ENCODE measurements at regions not wholly inside any gene's neighbourhood (a gene's known extent, or its start where the extent isn't known, plus 50 kb on each side); places are given as distances from the start of the nearest gene placed in this dataset.

- no peak for DNase-seq
- Histone ChIP-seq H3K9me3 (replicated peaks; ENCODE audit: insufficient read depth, low read length) (no peaks in the 10 kb centered on the region), H3K27me3 (replicated peaks; ENCODE audit: insufficient read depth, low read length) (no peaks in the 10 kb centered on the region), H3K79me2 (ENCODE audit: low read length) (no peaks in the 10 kb centered on the region), H4K20me1 (ENCODE audit: insufficient read depth, low read length) (no peaks in the 10 kb centered on the region), H3K36me3 (replicated peaks; ENCODE audit: insufficient read depth, low read length) (no peaks in the 10 kb centered on the region), H3K27ac (ENCODE audit: low read length) (no peak overlapping the region), H2AFZ (ENCODE audit: low read length) (no peak overlapping the region), H3K4me1 (ENCODE audit: low read length) (no peaks in the 10 kb centered on the region), H3F3A (ENCODE audit: insufficient read depth, low read length) (no peaks in the 10 kb centered on the region), H3K4me3 (ENCODE audit: low read length) (no peak overlapping the region), H3K9ac (ENCODE audit: low read length) (no peak overlapping the region), H3K9me2 (replicated peaks; ENCODE audit: insufficient read depth, low read length) (no peaks in the 10 kb centered on the region), H3K4me2 (ENCODE audit: low read depth, low read length) (no peak overlapping the region)
- TF ChIP-seq EZH2 (optimal IDR thresholded peaks at IDR 0.05; ENCODE audit: low read depth, low read length) (no peak), EZH2phosphoT487 (IDR thresholded peaks at IDR 0.05; ENCODE audit: low read length) (no peak)
- TF ChIP-seq, protein P1, sequence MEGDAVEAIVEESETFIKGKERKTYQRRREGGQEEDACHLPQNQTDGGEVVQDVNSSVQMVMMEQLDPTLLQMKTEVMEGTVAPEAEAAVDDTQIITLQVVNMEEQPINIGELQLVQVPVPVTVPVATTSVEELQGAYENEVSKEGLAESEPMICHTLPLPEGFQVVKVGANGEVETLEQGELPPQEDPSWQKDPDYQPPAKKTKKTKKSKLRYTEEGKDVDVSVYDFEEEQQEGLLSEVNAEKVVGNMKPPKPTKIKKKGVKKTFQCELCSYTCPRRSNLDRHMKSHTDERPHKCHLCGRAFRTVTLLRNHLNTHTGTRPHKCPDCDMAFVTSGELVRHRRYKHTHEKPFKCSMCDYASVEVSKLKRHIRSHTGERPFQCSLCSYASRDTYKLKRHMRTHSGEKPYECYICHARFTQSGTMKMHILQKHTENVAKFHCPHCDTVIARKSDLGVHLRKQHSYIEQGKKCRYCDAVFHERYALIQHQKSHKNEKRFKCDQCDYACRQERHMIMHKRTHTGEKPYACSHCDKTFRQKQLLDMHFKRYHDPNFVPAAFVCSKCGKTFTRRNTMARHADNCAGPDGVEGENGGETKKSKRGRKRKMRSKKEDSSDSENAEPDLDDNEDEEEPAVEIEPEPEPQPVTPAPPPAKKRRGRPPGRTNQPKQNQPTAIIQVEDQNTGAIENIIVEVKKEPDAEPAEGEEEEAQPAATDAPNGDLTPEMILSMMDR (IDR thresholded peaks at IDR 0.05; ENCODE audit: low read length): no peak
Measured at GRCh38 chr6:164087870-164088269, 673.4 kb downstream of the QKI start.

- Histone ChIP-seq H3K36me3 (replicated peaks; ENCODE audit: insufficient read depth, low read length) (no peaks in the 10 kb centered on the region), H3F3A (ENCODE audit: insufficient read depth, low read length) (no peaks in the 10 kb centered on the region), H3K27ac (ENCODE audit: low read length) (no peak overlapping the region), H3K79me2 (ENCODE audit: low read length) (no peaks in the 10 kb centered on the region), H3K4me3 (ENCODE audit: low read length) (no peak overlapping the region), H4K20me1 (ENCODE audit: insufficient read depth, low read length) (no peaks in the 10 kb centered on the region), H3K4me2 (ENCODE audit: low read depth, low read length) (no peak overlapping the region), H3K9me2 (replicated peaks; ENCODE audit: insufficient read depth, low read length) (no peaks in the 10 kb centered on the region), H3K4me1 (ENCODE audit: low read length) (no peaks in the 10 kb centered on the region), H3K9ac (ENCODE audit: low read length) (no peak overlapping the region), H3K27me3 (replicated peaks; ENCODE audit: insufficient read depth, low read length) (no peaks in the 10 kb centered on the region), H2AFZ (ENCODE audit: low read length) (no peak overlapping the region), H3K9me3 (replicated peaks; ENCODE audit: insufficient read depth, low read length) (no peaks in the 10 kb centered on the region)
- TF ChIP-seq, protein P1 (IDR thresholded peaks at IDR 0.05; ENCODE audit: low read length): no peak
- TF ChIP-seq EZH2 (optimal IDR thresholded peaks at IDR 0.05; ENCODE audit: low read depth, low read length) (no peak), EZH2phosphoT487 (IDR thresholded peaks at IDR 0.05; ENCODE audit: low read length) (no peak)
- DNase-seq: no peak
Measured at GRCh38 chr6:164087211-164087610, 672.7 kb downstream of the QKI start.

DNA sequence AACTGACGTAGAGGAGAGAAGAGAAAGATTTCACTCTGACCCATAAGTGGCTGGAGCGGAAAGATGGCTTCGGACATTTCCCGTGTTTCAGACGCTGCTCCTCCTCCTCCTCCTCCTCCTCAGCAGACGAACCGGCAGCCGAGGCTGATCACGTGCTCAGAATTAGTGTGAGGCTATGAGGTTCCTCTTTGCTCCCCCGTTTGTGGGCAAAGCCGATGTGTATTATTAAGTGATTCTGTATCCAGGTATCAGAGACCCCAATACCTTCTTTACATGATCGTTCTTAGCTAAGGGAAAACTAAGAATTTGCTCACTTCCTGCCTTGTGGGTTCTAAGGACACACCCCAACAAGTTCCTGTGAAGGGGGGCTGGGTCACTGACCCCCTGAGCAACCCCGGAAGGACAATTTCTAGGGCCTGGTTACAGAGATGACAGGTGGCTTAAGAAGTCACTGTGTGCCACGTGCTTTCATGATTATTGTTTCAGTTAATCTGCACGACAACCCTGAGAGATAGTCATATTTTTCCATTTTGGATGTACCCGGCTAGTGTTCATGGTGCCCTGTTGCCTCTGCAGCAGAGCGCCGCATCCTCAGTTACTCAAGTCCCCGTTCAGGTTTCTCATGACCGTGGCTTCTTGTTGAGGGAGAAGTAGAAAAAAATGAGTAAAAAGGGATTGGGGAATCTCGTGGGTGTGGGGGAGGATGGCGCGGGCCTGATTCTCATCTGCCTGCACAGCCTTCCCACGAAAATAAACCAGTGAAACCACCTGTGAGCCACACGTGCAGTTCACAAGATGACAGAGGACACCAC is 671.8 kb downstream of the QKI start:
- no peak for DNase-seq
- no peaks in the 10 kb centered on the region for H3K9me3 ChIP-seq (replicated peaks; ENCODE audit: insufficient read depth, low read length)
- no peaks in the 10 kb centered on the region for H4K20me1 ChIP-seq (ENCODE audit: insufficient read depth, low read length)
- no peaks in the 10 kb centered on the region for H3K4me1 ChIP-seq (ENCODE audit: low read length)
- no peaks in the 10 kb centered on the region for H3K27me3 ChIP-seq (replicated peaks; ENCODE audit: insufficient read depth, low read length)
- H3K36me3 ChIP-seq (replicated peaks; ENCODE audit: insufficient read depth, low read length): no peaks in the 10 kb centered on the region
- TF ChIP-seq EZH2 (optimal IDR thresholded peaks at IDR 0.05; ENCODE audit: low read depth, low read length): no peak
- TF ChIP-seq, protein P1 (IDR thresholded peaks at IDR 0.05; ENCODE audit: low read length): no peak
- no peak for TF ChIP-seq EZH2phosphoT487 (IDR thresholded peaks at IDR 0.05; ENCODE audit: low read length)
- no peak overlapping the region for H3K27ac ChIP-seq (ENCODE audit: low read length)
- no peaks in the 10 kb centered on the region for H3K79me2 ChIP-seq (ENCODE audit: low read length)
- no peak overlapping the region for H2AFZ ChIP-seq (ENCODE audit: low read length)
- no peaks in the 10 kb centered on the region for H3K9me2 ChIP-seq (replicated peaks; ENCODE audit: insufficient read depth, low read length)
- H3F3A ChIP-seq (ENCODE audit: insufficient read depth, low read length): no peaks in the 10 kb centered on the region
- no peak overlapping the region for H3K4me2 ChIP-seq (ENCODE audit: low read depth, low read length)
- no peak overlapping the region for H3K9ac ChIP-seq (ENCODE audit: low read length)
- H3K4me3 ChIP-seq (ENCODE audit: low read length): no peak overlapping the region

All from MM.1S (cell line).